ENCODE measurements at regions not wholly inside any gene's neighbourhood (a gene's known extent, or its start where the extent isn't known, plus 50 kb on each side); places are given as distances from the start of the nearest gene placed in this dataset.

GRCh38 chr1:193565971-193566577 is 379.7 kb upstream of the B3GALT2 start:
- DNase-seq, result no peak

DNA sequence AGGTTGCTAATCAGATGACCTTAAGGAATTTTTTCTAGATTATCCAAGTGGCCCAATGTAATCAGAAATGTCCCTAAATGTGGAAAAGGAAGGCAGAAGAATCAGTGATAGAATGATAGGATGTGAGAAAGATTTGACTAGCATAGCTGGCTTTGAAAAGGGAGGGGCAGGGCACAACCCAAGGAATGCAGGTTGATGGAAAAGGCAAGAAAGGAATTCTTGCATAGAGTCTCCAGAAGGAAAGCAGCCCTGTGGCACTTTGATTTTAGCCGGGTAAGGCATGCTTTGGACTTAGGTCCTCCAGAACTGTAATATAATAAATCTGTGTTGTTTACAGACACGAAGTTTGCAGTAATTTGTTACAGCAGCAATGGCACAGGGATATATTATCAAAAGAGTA is 375.7 kb upstream of the B3GALT2 start:
- no peak for DNase-seq

DNA sequence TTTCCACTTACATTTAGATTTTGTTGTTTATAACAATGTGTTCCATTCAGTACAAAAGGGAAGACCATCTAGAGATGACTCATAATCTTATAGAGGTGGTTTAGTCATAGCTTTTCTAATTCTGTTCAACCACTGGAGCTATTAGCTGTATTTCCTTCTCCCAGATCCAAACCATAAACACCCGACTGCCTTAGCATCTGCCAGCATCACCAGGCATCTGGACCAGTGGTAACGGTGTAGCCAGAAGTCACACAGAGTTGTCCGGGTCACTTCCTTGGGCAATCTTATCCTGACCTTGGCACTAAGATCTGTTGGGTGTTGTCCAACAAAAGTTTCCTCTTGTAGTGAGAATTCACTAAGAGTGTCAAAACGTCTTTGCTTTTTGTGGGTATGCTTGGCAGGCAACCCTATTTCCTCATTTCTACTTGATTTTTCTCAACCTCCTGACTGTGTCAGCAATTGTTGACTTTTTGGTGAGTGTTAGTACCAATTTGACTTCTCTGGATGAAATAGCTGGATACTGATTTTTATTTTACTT is 372.1 kb upstream of the B3GALT2 start:
- peak; percentile 9 to 13 for DNase-seq

DNA sequence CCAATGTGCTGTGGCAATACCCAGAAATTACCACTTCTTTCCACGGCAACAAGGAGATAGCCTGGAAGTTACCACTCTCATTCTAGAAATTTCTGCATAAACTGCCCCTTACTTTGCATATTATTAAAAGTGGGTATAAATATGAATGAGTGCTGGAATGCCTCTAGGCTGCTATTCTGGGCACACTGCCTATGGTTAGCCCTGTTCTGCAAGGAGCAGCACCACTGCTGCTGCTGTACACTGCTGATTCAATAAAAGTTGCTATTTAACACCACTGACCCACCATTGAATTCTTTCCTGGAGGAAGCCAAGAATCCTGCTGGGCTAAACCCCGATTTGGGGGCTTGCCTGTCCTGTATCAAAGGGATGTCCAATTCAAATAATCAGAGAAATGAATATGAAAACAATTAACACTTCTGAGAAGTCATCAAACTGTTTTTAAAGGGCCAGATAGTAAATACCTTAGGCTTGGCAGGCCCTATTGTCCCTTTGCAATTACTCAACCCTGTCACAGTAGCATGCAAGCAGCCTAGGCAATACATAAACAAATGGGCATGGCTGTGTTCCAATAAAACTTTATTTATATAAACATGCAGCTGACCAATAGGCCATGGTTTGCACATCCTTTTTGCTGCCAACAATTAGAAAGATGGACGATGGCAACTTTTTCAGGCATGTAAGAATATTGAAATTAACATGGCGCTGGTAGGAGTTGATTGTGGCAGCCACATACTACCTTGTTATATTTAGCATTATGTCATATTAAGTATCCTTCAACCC is 369.4 kb upstream of the B3GALT2 start:
- DNase-seq, result no peak

- DNase-seq, result no peak
Observed at GRCh38 chr1:193553564-193553963, 367.2 kb upstream of the B3GALT2 start.

DNA sequence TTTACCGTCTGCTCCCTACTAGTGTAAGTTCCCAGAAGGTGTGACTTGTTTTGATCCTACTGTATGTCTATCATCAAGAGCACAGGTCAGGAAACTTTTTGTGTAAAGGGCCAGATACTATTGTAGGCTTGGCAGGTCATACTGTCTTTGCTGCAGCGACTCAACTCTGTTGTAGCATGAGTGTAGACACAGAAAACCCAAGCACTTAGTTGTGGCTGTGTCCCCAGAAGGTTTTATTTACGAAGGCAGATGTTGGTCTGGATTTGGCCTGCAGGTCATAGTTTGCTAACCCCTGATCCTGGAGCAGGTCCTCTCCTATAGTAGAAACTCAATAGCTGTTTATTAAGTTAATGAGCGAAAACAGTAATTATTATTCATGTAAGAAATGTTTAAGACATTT is 365.9 kb upstream of the B3GALT2 start:
- no peak for DNase-seq

- no peak for DNase-seq
Observed at GRCh38 chr1:193549081-193549480, 362.7 kb upstream of the B3GALT2 start.

GRCh38 chr1:193545171-193545570 is 358.8 kb upstream of the B3GALT2 start:
- no peak for DNase-seq

GRCh38 chr1:193543259-193543658 is 356.8 kb upstream of the B3GALT2 start:
- DNase-seq, result no peak

GRCh38 chr1:193542690-193543089 is 356.3 kb upstream of the B3GALT2 start:
- DNase-seq, result no peak

- DNase-seq, result no peak
Observed at GRCh38 chr1:193540511-193540910, 354.1 kb upstream of the B3GALT2 start.

DNA sequence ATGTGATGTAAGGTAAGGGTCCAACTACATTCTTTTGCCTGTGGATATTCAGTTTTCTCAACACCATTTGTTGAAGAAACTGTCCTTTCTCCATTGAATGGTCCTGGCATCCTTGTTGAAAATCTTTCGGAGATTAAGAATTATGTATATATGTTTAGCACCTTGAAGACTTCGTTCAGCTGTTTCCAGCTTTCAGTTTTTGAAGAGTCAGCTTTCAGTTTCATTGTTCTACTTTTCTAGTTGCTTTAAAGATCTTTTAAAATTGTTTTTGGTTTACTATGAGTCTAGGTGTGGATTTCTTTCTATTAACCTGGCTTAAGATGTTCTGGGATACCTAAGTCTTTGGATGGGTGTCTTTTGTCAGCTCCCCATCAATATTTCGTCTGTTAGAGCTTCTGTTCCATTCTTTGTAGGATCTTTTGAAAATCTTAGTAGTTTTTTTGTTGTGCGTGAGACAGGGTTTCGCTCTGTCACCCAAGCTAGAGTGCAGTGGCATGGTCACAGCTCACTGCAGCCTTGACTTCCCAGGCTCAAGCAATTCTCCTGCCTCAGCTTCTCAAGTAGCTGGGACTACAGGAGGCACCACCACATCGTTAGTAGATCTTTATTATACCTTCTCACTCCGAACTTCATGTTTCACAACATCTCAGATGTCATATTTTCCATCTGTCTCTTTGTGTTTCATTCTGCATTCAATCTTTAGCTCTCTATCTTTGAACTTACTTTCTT is 353.5 kb upstream of the B3GALT2 start:
- no peak for DNase-seq

- DNase-seq, result no peak
Observed at GRCh38 chr1:193538680-193539079, 352.3 kb upstream of the B3GALT2 start.

GRCh38 chr1:193538003-193538354 is 351.6 kb upstream of the B3GALT2 start:
- no peak for DNase-seq

DNA sequence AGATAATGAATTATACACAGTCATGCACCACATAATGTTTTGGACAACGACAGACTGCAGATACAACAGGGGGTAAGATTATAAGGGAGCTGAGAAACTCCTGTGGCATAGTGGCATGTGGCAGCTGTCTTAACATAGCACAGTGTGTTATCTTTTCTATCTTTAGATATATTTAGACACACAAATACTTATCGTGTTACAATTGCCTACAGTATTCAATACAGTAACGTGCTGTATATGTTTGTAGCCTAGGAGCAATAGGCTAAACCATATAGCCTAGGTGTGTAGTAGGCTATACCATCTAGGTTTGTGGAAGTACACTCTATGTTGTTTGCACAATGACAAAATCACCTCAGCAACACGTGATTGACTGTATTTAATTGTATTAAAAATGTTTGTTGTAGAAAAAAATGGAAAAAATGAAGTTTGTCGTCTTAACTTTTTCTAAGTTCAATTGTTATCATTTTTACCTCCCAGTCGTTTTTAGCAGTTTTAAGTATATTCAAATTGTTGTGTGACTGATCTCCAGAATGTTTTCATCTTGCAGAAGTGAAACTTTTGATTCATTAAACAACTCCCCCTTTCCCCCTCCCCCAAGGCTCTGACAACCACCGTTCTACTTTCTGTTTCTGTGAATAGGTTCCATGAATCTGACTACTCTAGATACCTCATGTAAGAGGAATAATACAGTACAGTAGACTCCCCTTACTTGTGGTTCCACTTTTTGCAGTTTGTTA is 351.0 kb upstream of the B3GALT2 start:
- DNase-seq, result no peak

DNA sequence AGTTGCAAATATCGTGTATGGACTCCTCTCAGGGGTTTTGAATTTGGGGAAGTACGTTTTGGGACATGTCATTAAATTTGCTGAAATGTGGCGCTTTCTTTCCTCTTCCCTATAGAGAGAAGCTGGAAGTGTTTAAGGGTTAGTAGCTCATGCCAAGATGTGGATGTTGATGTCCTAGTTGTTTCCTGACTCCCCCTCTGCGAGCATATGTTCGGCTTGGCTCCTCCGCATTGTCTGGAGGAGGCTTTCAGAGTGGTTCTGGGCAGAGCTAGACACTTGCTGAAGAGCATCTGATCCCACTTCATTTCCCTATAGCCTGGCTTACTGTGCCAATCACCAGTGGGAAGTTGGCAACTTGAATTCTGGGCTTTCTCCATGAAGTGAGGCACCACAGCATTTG is 347.4 kb upstream of the B3GALT2 start:
- DNase-seq, result no peak

DNA sequence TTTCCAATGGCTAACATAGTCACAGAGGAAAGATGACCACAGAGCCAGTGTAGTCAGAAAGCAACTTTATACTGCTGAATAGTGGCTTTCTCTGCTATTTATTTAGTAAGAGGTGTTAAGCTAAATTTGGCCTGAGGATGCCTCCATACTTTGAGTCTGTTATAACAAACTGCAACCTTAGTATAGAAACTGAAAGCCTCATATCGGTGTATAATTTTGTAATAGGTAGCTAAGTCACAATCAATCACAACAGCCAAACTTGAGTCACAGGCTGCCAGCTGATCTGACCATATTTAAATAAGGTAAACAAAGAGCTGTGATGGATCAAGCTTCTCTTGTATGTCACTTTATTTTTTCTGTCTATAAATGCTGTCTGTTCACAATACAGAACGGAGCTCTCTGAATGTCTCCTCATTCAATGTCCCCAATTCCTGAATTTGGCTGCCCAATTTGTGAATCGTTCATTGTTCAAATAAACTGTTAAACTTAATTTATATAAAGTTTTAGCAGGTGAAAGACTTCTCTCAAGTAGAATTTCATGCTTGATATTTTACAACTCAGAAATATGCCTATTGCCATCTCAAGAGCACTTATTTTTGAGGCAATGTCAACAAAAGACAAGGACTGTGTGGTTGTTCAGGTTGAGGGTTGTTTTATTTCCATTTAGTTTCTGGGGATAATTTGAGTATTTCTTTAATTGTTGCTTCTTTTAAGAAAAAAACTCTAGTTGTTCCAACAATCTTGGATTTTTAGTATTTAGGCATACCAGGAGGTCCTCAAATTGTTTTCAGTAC is 339.7 kb upstream of the B3GALT2 start:
- no peak for DNase-seq

DNA sequence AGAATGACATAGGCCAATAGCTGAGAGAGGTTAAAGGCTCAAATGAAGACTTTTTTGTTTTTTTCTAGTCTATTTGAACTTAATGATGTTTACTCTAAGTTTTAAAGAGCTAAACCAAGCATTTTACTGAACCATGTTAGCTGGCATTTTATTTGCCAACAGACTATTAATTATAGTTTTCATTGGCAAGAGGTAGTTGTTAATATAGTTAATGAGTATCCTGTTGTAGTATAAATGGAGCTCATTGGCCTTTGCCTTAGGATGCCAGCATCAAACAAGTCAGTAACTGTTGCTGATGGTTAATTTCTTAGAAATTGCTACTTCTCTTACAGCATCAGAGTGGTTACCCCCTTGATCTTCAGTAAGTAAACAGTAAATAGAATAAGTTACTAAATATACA is 339.0 kb upstream of the B3GALT2 start:
- no peak for DNase-seq

DNA sequence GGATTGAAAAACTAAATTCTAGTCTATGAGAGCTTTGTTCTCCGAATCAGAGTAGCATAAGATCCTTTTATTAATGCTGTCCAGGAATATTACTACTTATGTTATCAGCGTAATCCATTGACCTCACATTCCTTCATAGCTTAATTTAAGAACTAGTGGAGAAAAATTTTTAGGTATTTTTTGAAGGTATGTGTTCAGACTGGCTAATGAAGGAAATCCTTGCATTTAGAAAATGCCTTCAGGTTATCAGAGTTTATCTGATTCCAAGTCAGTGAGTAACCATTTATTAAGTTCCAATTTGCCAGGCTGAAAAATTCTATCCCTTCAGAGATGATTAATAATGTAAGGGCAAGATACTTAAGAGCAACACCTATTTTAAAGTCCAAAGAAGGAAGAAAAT is 338.2 kb upstream of the B3GALT2 start:
- DNase-seq, result no peak

GRCh38 chr1:193524021-193524420 is 337.6 kb upstream of the B3GALT2 start:
- DNase-seq, result no peak

- no peak for DNase-seq
Observed at GRCh38 chr1:193520472-193520871, 334.1 kb upstream of the B3GALT2 start.
